ENCODE measurements at regions not wholly inside any gene's neighbourhood (a gene's known extent, or its start where the extent isn't known, plus 50 kb on each side); places are given as distances from the start of the nearest gene placed in this dataset.

- TF ChIP-seq, protein P1, sequence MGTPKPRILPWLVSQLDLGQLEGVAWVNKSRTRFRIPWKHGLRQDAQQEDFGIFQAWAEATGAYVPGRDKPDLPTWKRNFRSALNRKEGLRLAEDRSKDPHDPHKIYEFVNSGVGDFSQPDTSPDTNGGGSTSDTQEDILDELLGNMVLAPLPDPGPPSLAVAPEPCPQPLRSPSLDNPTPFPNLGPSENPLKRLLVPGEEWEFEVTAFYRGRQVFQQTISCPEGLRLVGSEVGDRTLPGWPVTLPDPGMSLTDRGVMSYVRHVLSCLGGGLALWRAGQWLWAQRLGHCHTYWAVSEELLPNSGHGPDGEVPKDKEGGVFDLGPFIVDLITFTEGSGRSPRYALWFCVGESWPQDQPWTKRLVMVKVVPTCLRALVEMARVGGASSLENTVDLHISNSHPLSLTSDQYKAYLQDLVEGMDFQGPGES (IDR thresholded peaks at IDR 0.05; ENCODE audit: low read depth, low read length): no peak
- no peak for TF ChIP-seq RAD21 (IDR thresholded peaks at IDR 0.05; ENCODE audit: low read length)
These were observed 498.4 kb upstream of the TUSC1 start (continued) for GRCh38 chr9:26176628-26177027.

DNA sequence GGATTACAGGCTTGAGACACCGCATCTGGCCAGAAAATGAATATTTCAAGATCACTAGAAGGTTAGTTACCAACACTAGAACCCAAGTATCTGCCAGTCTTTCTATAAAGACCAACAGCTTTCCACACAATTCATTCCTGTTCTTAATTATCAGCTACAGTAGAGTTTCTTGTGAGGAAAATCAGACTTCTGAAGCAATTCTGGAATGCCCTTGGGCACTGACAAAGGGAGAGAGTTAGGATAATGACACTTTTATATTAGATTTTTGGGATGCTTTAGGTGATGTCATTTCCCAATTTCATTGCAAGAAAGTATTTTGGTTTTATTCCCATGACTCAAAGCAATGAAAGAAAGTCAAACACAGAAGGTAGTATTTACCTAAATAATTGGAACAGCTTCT is 497.0 kb upstream of the TUSC1 start:
- Histone ChIP-seq H3K9me2 (no peaks in the 10 kb centered on the region), H3K36me3 (replicated peaks in 1 of 2; ENCODE audit: control insufficient read depth in 1 of 2, insufficient read depth in 2 of 2, low read length in 1 of 2) (no peaks in the 10 kb centered on the region), H3K4me2 (no peak overlapping the region), H2AFZ (ENCODE audit: low read depth) (peak overlapping the region; percentile 78), H3K9ac (no peak overlapping the region), H3F3A (replicated peaks; ENCODE audit: insufficient read depth) (no peaks in the 10 kb centered on the region), H3K4me3 (ENCODE audit: low read depth in 2 of 2, low read length in 1 of 2) (no peak overlapping the region), H3K79me2 (ENCODE audit: insufficient read depth) (no peaks in the 10 kb centered on the region), H4K20me1 (ENCODE audit: insufficient read depth) (no peaks in the 10 kb centered on the region), H3K4me1 (ENCODE audit: control insufficient read depth in 1 of 2, insufficient read depth in 2 of 2, low read depth in 1 of 2, low read length in 1 of 2) (peaks cover 0 to 3% of the 10 kb centered on the region in 2 experiments; a peak in 2 of 4 replicates), H3K27me3 (ENCODE audit: insufficient read depth) (no peaks in the 10 kb centered on the region), H3K27ac (ENCODE audit: low read depth in 2 of 2, low read length in 1 of 2) (peak overlapping the region in 1 of 2 experiments; percentile 28; a peak in 1 of 4 replicates), H3K9me3 (no peaks in the 10 kb centered on the region)
- WGBS (ENCODE audit: low lambda C conversion rate): 88% methylated on average over 1 of the region's 1 CpG
- no peak for TF ChIP-seq RCOR1 (IDR thresholded peaks at IDR 0.05; ENCODE audit: low read length)
- no peak for TF ChIP-seq NRF1 (IDR thresholded peaks at IDR 0.05; ENCODE audit: low read depth, low read length)
- no peak for TF ChIP-seq MXI1 (IDR thresholded peaks at IDR 0.05; ENCODE audit: low read depth, low read length)
- no peak for TF ChIP-seq TEAD4 (IDR thresholded peaks at IDR 0.05; ENCODE audit: borderline replicate concordance, insufficient read depth)
- no peak for TF ChIP-seq FOSL2 (IDR thresholded peaks at IDR 0.05; ENCODE audit: borderline replicate concordance, low read depth)
- no peak for TF ChIP-seq FOXM1 (IDR thresholded peaks at IDR 0.05; ENCODE audit: low read depth)
- TF ChIP-seq, protein P2, sequence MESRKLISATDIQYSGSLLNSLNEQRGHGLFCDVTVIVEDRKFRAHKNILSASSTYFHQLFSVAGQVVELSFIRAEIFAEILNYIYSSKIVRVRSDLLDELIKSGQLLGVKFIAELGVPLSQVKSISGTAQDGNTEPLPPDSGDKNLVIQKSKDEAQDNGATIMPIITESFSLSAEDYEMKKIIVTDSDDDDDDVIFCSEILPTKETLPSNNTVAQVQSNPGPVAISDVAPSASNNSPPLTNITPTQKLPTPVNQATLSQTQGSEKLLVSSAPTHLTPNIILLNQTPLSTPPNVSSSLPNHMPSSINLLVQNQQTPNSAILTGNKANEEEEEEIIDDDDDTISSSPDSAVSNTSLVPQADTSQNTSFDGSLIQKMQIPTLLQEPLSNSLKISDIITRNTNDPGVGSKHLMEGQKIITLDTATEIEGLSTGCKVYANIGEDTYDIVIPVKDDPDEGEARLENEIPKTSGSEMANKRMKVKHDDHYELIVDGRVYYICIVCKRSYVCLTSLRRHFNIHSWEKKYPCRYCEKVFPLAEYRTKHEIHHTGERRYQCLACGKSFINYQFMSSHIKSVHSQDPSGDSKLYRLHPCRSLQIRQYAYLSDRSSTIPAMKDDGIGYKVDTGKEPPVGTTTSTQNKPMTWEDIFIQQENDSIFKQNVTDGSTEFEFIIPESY (IDR thresholded peaks at IDR 0.05; ENCODE audit: borderline replicate concordance, low read depth): no peak
- no peak for TF ChIP-seq POLR2AphosphoS5 (IDR thresholded peaks at IDR 0.05; ENCODE audit: low read depth, low read length)
- TF ChIP-seq EZH2phosphoT487 (IDR thresholded peaks at IDR 0.05; ENCODE audit: borderline replicate concordance, low read depth): no peak
- no peak for TF ChIP-seq SIN3A (IDR thresholded peaks at IDR 0.05; ENCODE audit: borderline replicate concordance, low read depth, low read length)
- no peak for TF ChIP-seq GABPA (IDR thresholded peaks at IDR 0.05; ENCODE audit: low read depth)
- TF ChIP-seq NFIC (IDR thresholded peaks at IDR 0.05; ENCODE audit: borderline replicate concordance): no peak
- no peak for TF ChIP-seq SMC3 (IDR thresholded peaks at IDR 0.05; ENCODE audit: low read depth, low read length)
- no peak for TF ChIP-seq RXRA (IDR thresholded peaks at IDR 0.05; ENCODE audit: borderline replicate concordance, low read depth)
- TF ChIP-seq, protein P1 (IDR thresholded peaks at IDR 0.05; ENCODE audit: low read depth, low read length): no peak
- no peak for TF ChIP-seq RAD21 (IDR thresholded peaks at IDR 0.05; ENCODE audit: low read length)
- no peak for TF ChIP-seq GATA2 (CRISPR knock-in tag; IDR thresholded peaks at IDR 0.05)
- POLR2A ChIA-PET: no interaction called here
- no peak for DNase-seq
- CTCF ChIA-PET: no interaction called here

All from SK-N-SH (cell line).